NCI-H345 (cell line): ENCODE measurements at regions not wholly inside any gene's neighbourhood (a gene's known extent, or its start where the extent isn't known, plus 50 kb on each side); places are given as distances from the start of the nearest gene placed in this dataset.
"Not testable (repeated sequence)": the region's sequence is repeated elsewhere in the genome, so short reads cannot be mapped to it uniquely, and the experiment has no call there.

Experiments used
- DNase-seq: peaks from one replicate; lab custom pipeline; 2025; lab: John Stamatoyannopoulos, UW

DNA sequence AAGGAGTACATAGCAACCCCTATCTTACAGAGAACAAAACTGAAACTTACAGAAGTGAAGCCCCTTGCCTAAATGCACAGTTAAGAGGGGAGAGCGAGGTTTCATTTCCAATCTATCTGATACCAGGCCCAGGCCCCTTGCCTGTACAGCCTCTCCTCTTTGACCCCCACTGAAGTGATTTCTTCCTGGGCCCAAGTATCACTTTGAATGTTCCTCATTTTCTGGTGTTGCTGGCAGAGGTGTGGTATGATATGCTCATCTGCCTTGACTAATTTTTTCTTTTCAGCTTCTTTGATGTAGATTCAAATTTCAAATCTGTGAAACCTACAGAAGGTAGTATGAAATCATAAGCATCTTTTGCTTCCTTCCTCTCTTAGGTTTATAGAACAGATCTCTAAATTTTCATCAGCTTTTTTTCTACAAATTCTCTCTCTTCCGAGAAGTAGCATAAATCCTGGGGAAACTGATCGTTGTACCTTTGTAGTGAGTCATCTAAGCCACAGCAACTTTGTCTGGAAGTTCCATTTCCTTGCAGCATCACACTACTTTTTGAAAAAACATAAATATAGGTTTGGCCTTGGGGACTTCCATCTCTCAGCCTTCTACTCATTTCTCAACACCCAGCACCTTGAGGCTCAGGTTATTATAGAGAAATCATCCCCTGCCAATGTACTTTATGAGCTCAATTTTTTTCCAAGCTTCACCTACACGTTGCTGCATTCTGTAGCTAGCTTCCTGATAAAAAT, 402.4 kb upstream of the PTGER4 start:
- DNase-seq = no peak

DNA sequence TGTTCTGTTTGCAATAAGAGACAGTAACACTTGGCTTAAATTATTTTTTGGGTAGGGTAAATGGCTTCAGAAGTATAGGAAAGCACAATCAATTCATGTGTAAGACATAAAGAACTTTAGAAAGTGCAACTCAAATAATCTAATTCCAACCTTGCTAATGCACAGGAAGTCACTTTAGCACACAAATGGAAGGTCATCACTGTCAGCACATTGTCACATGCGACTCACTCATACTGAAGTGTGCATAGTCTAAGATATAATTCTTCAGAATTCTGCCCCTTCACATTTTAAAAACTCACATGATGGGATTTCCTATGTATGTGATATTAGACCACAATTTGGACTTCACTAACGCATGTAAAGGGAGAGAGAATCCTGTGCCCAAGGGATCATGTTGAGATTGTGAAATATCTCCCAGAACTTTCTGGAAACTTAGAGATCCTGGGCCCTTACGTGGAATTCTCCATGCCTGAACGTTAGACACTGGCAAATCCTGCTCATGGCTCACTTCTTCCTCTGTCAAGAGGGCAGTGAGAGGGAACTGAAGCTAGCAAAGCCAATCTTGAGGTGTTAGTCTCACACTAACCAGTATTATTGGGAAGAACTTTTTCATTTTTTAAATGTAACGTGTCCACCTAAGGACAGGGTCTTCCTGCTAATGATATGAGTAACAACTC, 403.2 kb upstream of the PTGER4 start:
- no peak for DNase-seq

GRCh38 chr5:40274568-40274967, 405.1 kb upstream of the PTGER4 start:
- DNase-seq = no peak

GRCh38 chr5:40273936-40274335, 405.8 kb upstream of the PTGER4 start:
- DNase-seq = no peak

DNA sequence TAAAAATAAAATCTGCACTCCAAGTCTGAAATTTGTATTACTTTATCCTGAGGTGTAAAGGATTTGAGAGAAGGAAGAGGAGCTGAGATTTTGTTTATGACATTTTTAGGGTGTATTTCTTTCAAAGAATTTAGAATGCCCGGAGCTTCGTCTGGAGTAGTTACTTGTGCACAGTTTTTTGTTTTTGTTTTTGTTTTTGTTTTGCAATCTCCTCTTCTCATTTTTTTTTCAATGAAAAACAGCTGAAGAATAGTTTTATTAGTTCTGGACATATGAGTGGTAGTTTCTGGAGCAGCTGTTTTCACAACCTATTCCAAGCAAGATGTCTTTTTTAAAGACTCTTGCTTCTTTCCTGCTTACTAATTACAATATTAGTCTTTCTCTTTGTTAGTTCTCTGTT, 408.2 kb upstream of the PTGER4 start:
- no peak for DNase-seq

- no peak for DNase-seq
Measured at GRCh38 chr5:40270274-40270845, 409.4 kb upstream of the PTGER4 start.

DNA sequence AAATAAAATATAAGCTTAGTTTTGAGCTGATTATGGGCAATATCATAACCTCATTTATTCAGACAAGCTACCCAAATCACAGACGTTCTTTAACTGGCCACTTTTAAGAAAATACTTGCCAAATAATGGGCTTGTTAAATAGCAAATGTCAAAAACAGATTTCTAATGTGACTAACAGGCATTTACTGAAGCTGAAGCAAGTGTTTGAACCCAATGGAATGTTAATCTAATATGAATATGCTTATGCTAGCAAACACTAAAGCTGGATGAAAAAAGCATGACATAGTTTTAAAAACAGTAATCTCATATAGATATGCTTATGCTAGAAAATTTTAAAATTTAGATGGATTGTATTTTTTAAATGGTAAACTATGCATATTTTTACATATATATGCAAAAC, 411.6 kb upstream of the PTGER4 start:
- DNase-seq = no peak

DNA sequence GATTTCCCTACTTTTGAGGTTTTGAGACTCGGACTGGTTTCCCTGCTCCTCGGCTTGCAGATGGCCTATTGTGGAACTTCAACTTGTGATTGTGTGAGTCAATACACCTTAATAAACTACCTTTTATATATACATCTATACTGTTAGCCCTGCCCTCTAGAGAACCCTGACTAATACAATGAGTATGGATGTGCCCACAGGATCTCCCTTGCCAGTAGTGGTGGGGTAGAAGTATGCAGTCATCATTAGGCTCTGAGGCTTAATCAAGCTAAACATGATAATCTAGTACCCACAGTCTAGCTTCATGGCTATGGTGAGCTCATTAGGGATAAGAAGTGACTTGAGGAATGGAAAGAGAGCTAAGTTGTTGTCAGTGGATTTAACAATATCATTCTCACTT, 412.8 kb upstream of the PTGER4 start:
- no peak for DNase-seq

- DNase-seq = no peak
Measured at GRCh38 chr5:40261984-40262383, 417.7 kb upstream of the PTGER4 start.

DNA sequence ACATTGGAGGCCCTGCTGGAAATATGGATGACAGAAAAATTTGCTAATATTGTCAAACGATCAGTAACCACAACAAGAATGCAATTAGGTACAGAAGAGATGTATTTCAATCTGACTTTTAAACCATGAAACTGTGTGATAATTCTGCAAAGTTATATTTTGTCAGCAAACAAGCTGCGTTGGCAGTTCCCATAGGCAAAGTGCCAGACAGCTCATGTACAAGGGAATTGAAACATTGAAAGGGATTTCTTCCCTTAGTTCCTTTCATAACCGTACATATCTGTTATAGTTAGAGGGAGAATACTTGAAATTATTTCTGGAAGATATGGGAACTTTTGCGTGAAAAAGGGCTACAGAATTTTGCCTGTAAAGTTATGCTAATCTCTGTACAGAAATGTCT, 419.4 kb upstream of the PTGER4 start:
- DNase-seq = no peak

DNA sequence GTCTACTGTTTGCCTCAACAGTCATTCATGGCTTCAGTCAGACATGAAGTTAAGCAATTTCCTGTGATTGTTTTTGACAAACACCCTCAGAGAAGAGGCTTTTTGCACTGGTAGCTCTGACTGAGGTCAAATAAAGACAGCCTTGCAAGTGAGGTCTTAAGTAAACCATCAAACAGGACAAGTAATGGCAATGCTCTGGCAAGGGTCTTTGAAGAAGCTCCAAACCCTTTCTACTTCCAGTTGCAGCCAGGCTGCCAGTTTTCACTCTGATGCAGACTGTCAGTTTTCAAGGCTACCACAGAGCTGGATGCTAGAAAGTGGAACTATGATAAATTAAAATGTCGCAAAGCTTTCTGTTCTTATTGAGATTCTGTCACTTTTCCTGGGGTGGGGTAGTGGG, 421.5 kb upstream of the PTGER4 start:
- no peak for DNase-seq

DNA sequence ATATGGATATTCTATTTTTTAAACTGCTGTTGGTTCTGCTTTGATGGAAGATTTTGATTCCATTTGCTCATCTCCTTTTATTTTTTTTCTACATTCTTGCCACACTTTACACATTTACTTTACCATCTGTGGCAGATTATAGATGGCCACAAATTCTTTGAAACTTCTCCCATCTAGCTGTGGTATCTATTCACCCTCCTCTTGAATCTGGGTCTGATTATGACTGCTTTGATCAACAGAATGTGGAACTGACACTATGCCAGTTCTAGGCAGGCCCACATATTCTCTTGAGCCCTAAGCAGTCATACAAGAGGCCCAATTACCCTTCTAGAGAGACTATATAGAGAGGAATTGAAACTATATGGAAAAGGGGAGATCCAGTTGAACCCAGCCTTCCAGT, 439.0 kb upstream of the PTGER4 start:
- DNase-seq = no peak

GRCh38 chr5:40240111-40240510, 439.6 kb upstream of the PTGER4 start:
- DNase-seq = no peak

DNA sequence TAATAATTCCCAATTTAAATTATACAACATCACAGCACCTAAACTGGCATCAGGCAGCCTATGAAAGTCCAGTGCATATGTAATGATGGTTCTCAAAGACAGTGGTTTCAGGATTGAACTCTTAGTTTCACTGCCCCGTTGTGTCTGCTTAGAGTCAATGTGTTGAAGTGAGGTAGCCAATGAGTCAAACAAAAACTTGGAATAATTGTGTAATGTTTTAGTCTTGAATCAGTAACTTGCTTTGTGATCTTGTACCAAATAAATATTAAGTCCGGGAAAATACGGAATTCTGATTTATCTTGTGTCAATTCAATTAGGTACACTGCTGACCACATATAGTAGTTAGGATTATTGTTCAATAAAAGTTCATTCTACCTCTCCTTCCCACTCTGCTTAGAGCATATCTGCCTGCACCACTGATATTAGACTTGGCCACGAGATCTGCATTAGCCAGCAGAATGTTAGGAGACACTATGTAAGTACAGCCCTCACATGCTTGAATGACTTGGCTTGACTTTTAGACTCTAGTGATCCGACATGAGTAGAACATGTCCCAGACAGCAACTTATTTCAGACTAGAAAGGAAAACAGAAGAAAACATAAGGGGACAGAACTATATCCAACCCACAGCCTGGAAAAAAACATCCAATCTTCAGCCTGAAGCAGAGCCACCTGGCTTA, 441.5 kb upstream of the PTGER4 start:
- DNase-seq = no peak

DNA sequence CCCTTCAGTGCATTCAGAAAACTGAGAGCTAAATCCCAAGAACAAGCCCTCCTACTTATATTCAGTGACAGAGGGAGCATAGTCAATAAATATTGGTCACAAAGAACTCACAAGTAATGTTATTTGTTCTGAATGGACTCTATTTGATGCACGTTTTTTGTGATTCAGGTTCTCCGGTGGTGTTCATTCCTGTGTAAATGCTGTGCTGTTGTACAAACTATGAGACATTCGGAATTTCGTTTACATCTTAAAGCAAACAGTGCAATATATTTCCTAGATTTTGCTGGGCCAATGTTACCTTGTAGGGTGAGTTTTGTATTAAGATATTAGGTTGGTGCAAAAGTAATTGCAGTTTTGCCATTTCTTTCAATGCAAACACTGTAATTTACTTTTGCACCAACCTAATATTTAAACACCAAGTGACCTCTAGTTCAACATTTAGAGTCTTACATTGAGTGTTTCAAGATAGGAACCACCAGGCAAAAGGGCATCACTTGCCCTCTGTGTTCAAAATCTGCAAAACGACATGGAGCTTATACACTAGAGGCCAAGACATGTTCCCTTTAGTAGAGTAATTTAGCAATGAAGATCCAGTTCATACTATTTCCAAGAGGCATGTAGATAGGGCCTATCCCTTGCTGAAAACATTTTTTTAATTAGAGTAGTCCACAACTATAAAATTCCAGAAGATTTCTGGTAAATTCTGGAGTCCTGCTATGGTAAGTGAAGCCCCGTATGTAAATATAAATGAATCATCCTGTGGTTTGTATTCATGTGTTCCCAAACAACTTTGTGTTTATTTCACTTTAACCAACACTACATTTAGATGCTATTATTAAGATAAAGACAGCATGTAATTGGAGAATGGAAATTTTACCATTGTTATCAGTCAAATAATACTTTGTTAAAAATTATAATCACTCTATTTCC, 444.0 kb upstream of the PTGER4 start:
- no peak for DNase-seq

GRCh38 chr5:40233268-40233667, 446.4 kb upstream of the PTGER4 start:
- DNase-seq = no peak

DNA sequence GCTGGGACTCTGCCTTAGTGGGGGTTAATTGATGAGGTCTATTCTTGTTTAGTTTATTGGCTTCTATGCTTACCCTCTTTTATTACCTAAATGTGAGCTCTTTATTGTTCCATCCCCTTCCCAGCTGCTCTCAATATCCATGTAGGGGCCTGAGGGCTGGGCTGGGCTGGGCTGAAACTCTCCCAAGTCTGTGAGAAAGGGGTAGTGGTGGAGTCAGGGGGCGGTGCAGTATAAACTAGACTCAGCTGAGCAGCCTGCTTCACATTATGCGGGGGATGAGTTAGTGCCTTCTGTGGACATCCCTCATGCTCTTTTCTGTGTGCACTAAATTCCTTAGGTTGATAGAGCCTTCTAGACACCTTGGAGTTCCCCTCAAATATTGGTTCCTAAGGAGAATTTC, 451.8 kb upstream of the PTGER4 start:
- DNase-seq = no peak

DNA sequence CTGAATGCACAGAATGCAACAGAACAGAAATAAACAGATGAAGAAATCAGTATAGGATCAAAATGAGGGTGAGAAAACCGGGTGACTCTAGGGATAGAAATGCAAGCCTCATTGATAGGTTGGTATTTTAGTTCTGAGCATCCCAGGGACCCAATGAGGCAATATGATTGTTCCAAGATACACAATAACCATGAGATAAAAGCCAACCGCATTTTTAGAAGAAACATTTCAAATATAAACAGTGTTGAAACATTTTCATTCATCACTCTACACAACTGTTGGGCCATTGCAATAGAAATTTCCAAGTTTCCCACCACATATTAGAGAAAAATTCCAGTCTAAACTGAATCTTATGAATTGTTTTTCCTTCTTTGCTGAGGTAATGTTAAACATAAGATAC, 452.3 kb upstream of the PTGER4 start:
- no peak for DNase-seq

GRCh38 chr5:40226906-40227305, 452.8 kb upstream of the PTGER4 start:
- DNase-seq = no peak

GRCh38 chr5:40225147-40225546, 454.6 kb upstream of the PTGER4 start:
- DNase-seq = not testable (repeated sequence)

GRCh38 chr5:40224421-40224820, 455.3 kb upstream of the PTGER4 start:
- DNase-seq = no peak

DNA sequence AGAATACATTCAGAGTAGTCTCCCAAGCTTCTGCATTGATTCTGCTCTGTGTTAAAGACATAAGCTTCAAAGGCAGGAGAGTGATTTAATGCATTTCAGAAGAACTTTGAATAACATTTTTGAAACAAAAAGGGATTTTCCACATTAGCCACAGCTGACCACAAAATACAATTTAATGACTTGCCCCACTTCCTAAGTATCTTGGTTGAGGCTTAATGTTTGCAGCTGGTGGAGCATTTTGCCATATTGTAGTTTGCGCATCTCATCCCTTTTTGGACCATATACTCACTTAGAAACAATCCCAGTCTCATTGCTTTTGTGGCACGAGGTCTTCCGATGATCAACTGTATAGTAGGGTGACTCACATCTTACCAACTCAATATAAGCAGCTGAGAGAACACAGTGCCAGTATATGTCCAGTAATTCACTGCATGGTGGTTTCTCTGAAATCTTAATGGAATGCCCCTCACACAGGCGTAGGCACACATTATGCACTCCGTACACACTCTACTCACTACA, 455.8 kb upstream of the PTGER4 start:
- DNase-seq = no peak
